ENCODE measurements at regions not wholly inside any gene's neighbourhood (a gene's known extent, or its start where the extent isn't known, plus 50 kb on each side); places are given as distances from the start of the nearest gene placed in this dataset.

- TF ChIP-seq, protein P1, sequence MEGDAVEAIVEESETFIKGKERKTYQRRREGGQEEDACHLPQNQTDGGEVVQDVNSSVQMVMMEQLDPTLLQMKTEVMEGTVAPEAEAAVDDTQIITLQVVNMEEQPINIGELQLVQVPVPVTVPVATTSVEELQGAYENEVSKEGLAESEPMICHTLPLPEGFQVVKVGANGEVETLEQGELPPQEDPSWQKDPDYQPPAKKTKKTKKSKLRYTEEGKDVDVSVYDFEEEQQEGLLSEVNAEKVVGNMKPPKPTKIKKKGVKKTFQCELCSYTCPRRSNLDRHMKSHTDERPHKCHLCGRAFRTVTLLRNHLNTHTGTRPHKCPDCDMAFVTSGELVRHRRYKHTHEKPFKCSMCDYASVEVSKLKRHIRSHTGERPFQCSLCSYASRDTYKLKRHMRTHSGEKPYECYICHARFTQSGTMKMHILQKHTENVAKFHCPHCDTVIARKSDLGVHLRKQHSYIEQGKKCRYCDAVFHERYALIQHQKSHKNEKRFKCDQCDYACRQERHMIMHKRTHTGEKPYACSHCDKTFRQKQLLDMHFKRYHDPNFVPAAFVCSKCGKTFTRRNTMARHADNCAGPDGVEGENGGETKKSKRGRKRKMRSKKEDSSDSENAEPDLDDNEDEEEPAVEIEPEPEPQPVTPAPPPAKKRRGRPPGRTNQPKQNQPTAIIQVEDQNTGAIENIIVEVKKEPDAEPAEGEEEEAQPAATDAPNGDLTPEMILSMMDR (IDR thresholded peaks at IDR 0.05) = no peak
- TF ChIP-seq TCF7L2 (IDR thresholded peaks at IDR 0.05; ENCODE audit: low read depth, low read length) = no peak
- TF ChIP-seq POLR2AphosphoS5 (IDR thresholded peaks at IDR 0.05; ENCODE audit: low read depth, low read length) = no peak
- TF ChIP-seq SIN3A (IDR thresholded peaks at IDR 0.05; ENCODE audit: borderline replicate concordance, insufficient read depth, low read depth, low read length) = no peak
- no peak for TF ChIP-seq REST (IDR thresholded peaks at IDR 0.05; ENCODE audit: insufficient read depth in 1 of 2, low read depth in 2 of 2, low read length in 1 of 2)
Observed at GRCh38 chr4:188942606-188943005, 803.4 kb downstream of the TRIML1 start.
